AG04450 (cell line): ENCODE measurements at regions not wholly inside any gene's neighbourhood (a gene's known extent, or its start where the extent isn't known, plus 50 kb on each side); places are given as distances from the start of the nearest gene placed in this dataset.

Source experiments
- CTCF ChIA-PET: fragments of 300-600, 350-600 bp; formaldehyde crosslinking; extraction: SDS; loops from one replicate; lab custom pipeline; 2022; ENCODE audit warnings: antibody characterized with exemption, inconsistent platforms; lab: Charles Lee
- POLR2A ChIA-PET: fragments of 350-600 bp; formaldehyde crosslinking; extraction: SDS; loops from one replicate; lab custom pipeline; 2021; ENCODE audit warnings: antibody characterized with exemption, inconsistent platforms; lab: Yijun Ruan, JAX
- DNase-seq: peaks from one replicate; pipeline ENCODE4 v3.0.0-alpha.2; 2011; ENCODE audit warnings: low read depth, low spot score
- H3K27ac ChIP-seq: one replicate; pipeline ENCODE4 v1.5.1; 2012; ENCODE audit warnings: low read depth, low read length, control low read depth
- H3K27me3 ChIP-seq: one replicate; pipeline ENCODE4 v1.6.0; 2012; ENCODE audit warnings: low read length; ENCODE audit not compliant: control insufficient read depth, insufficient read depth
- H3K4me3 ChIP-seq: 2 replicates; pipeline ENCODE4 v1.5.1; 2011; ENCODE audit warnings: mild to moderate bottlenecking, low read depth, low read length, control low read depth
- H3K9me3 ChIP-seq: 2 replicates; pipeline ENCODE4 v1.5.1; 2012; ENCODE audit warnings: low read length; ENCODE audit not compliant: control insufficient read depth, insufficient read depth
- TF ChIP-seq, protein P1 (sequence below): IDR thresholded peaks from 2 replicates; pipeline ENCODE4 v1.5.1; 2011; ENCODE audit warnings: low read depth, low read length, control low read depth, inconsistent platforms

DNA sequence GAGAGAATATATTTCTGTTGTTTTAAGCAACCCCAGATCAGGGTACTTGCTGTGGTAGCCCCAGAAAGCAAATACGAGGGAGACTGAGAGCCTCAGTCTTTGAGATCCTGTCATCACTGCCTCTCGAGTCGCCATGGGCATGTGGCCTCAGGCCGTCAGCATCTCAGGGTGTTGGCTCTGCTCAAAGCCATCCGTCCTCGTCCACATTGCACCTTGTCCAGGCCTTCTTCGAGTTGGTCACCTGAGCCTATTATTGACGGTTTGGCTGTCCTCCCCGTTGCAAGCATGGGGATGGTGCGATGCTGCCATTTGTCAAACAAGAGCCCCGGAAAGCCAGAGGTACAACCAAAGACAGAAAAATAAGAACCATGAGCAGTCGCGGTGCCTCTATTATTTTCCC, 136.9 kb downstream of the IRF8 start:
- H3K27ac ChIP-seq: no peak overlapping the region
- H3K27me3 ChIP-seq: peaks cover 27% of the 10 kb centered on the region
- H3K9me3 ChIP-seq: no peaks in the 10 kb centered on the region; the same call in 1 of the 2 replicates
- TF ChIP-seq, protein P1, sequence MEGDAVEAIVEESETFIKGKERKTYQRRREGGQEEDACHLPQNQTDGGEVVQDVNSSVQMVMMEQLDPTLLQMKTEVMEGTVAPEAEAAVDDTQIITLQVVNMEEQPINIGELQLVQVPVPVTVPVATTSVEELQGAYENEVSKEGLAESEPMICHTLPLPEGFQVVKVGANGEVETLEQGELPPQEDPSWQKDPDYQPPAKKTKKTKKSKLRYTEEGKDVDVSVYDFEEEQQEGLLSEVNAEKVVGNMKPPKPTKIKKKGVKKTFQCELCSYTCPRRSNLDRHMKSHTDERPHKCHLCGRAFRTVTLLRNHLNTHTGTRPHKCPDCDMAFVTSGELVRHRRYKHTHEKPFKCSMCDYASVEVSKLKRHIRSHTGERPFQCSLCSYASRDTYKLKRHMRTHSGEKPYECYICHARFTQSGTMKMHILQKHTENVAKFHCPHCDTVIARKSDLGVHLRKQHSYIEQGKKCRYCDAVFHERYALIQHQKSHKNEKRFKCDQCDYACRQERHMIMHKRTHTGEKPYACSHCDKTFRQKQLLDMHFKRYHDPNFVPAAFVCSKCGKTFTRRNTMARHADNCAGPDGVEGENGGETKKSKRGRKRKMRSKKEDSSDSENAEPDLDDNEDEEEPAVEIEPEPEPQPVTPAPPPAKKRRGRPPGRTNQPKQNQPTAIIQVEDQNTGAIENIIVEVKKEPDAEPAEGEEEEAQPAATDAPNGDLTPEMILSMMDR: no peak
- no peak overlapping the region for H3K4me3 ChIP-seq
- DNase-seq: no peak
- ChIA-PET CTCF (interaction anchor here (0.7 to 1.6 kb wide), 3 partner anchors 9 to 484 kb away, joined by 3 to 5 read pairs (median 5); no protein-coding TSS in a partner anchor), POLR2A (no interaction called here)

DNA sequence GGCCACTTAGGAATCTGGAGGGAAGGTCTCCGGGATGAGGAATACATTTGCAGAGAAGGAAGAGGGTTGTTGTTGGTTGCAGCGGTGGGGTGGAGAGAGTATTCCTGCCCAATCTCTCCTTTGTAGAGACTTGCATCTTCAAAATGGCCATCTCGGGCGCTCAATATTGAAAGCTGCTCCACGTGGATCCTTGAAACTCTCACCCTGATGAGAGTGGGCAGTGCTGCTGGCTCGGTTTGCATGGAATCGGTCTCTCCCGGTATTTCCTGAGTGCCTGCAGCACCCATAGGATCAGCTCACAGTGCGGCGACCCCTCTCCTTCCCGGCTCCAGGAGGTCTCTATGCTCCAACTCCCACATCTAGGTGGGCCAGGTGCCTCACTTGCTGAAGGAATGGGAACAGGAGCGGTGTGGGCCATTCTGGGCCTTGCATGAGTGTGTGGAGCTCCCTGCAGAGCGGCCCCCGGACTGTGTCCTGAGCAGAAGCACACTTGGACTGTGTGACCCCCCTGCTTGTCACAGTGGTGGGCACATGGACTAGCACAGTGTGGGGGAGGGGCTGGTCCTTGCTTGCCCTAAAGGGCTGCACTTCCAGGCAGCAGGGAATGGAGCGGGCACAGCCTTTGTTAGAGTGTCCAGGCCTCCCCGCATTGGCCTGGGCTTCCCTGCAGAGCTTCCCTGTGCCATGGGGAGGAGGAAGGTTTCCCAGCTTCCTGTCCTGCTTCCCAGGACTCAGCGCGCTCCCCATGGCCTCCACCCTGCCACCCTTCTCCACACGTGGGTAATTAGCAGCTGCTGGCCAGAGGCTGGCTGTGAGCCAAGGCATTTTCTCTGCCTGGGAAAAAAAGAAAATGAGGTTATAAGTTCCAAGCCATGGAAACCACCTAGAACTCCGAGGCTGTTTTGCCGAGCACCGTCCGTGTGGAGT, 139.3 kb downstream of the IRF8 start:
- H3K27ac ChIP-seq: no peak overlapping the region
- peaks cover 33% of the 10 kb centered on the region for H3K27me3 ChIP-seq
- TF ChIP-seq, protein P1: no peak
- H3K9me3 ChIP-seq: no peaks in the 10 kb centered on the region
- CTCF ChIA-PET: no interaction called here
- DNase-seq: no peak
- POLR2A ChIA-PET: no interaction called here
- no peak overlapping the region for H3K4me3 ChIP-seq

DNA sequence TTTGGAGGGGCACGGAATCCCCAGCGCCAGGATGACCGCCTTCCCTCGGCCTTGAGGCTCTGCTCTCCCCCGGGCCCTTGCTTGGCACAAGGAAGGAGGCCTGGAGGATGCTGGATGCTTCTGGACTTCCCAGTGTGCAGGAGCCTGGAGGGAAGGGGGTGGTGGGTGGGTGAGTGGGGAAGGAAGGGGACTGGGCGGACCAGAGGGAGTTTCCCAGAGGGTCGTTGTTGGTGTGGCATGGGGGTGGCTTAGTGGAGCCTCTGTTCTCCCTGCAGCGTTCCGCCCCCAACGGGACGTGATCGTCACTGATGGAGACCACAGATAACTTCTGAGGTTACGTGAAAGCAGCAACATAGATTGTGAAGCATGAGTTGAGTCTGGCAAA, 140.0 kb downstream of the IRF8 start:
- CTCF ChIA-PET: no interaction called here
- DNase-seq: no peak
- POLR2A ChIA-PET: no interaction called here
- H3K27ac ChIP-seq: no peak overlapping the region
- no peaks in the 10 kb centered on the region for H3K9me3 ChIP-seq
- H3K27me3 ChIP-seq: peaks cover 28% of the 10 kb centered on the region
- TF ChIP-seq, protein P1: no peak
- H3K4me3 ChIP-seq: no peak overlapping the region

DNA sequence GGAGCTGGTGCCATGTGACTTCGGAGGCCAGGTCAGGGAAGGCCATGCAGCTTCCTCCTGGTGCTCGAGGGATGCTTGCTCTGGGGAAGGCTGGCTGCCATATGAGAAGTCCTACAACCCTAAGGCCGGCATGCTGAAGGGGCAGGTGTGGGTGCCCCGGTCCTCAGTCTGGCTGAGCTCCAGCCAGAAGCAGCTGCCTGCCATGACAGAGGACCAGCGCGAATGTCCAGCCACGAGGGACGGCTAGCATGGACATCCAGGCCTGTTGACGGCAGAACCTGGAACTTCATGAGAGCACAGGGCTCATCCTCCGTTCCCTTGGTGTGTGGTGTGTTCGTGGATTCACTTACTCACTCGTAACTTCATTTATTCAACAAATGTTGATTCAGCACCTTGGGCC, 140.6 kb downstream of the IRF8 start:
- H3K27ac ChIP-seq: no peak overlapping the region
- H3K9me3 ChIP-seq: no peaks in the 10 kb centered on the region
- peaks cover 27% of the 10 kb centered on the region for H3K27me3 ChIP-seq
- H3K4me3 ChIP-seq: no peak overlapping the region
- TF ChIP-seq, protein P1: no peak
- DNase-seq: no peak
- ChIA-PET CTCF (no interaction called here), POLR2A (no interaction called here)

DNA sequence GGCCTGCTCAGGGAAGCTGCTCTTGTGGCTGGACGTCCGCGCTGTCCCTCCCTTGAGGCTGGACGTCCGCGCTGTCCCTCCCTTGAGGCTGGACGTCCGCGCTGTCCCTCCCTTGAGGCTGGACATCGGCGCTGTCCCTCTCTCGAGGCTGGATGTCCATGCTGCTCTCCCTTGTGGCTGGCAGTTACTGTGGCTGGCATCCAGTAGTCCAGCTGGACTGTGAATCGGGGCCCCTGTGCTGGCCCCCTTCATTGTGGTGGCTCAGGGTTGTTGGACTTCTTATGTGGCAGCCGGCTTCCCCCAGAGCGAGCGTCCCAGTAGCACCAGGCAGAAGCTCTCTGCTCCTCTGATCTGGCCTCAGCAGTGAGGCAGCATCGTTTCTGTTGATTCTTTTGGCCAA, 141.5 kb downstream of the IRF8 start:
- Histone ChIP-seq H3K27me3 (peaks cover 27% of the 10 kb centered on the region), H3K4me3 (no peak overlapping the region), H3K27ac (no peak overlapping the region), H3K9me3 (no peaks in the 10 kb centered on the region)
- POLR2A ChIA-PET: no interaction called here
- no peak for DNase-seq
- TF ChIP-seq, protein P1: no peak
- CTCF ChIA-PET: interaction anchor here (0.5 to 0.6 kb wide), 2 partner anchors 33 to 208 kb away, joined by 3 to 7 read pairs; no protein-coding TSS in a partner anchor
